Adrenal gland (tissue), 9 donors: ENCODE measurements at regions not wholly inside any gene's neighbourhood (a gene's known extent, or its start where the extent isn't known, plus 50 kb on each side); places are given as distances from the start of the nearest gene placed in this dataset.

Experiments
- DNase-seq, 7 donors: peaks; one replicate each; pipeline ENCODE4 v3.0.0-alpha.2; 2019 to 2020
- H3K27ac ChIP-seq, 5 donors: fragments of 200-600 bp; sonication (generic) in 4 of 5; 1 replicate in 3 of 5; 2 replicates in 2 of 5; pipeline versions ENCODE4 v1.5.1 to v1.8.0; 2016 to 2020; ENCODE audit warnings: mild to moderate bottlenecking in 1 of 5
- H3K27me3 ChIP-seq: fragments of 200-600 bp; 2 replicates; pipeline ENCODE4 v1.8.0; 2021
- H3K36me3 ChIP-seq, 2 donors: fragments of 200-600 bp; replicated peaks in 1 of 2; 1 replicate in 1 of 2; 2 replicates in 1 of 2; pipeline versions ENCODE4 v1.5.1 to v1.8.0; 2018 to 2022
- H3K4me1 ChIP-seq, 2 donors: fragments of 200-600 bp; replicated peaks in 1 of 2; 1 replicate in 1 of 2; 2 replicates in 1 of 2; pipeline versions ENCODE4 v1.5.1 to v1.8.0; 2018 to 2021
- H3K4me3 ChIP-seq, 4 donors: fragments of 200-600 bp; sonication (generic) in 3 of 4; one replicate each; pipeline ENCODE4 v1.5.1; 2016 to 2018
- H3K9me3 ChIP-seq, 3 donors: fragments of 200-600 bp; sonication (generic) in 1 of 3; replicated peaks in 1 of 3; 1 replicate in 2 of 3; 2 replicates in 1 of 3; pipeline versions ENCODE4 v1.5.1 to v1.8.0; 2016 to 2021
- POLR2A ChIP-seq, 2 donors: fragments of 450-650 bp; IDR thresholded peaks; one replicate each; pipeline ENCODE4 v1.6.1; 2017; ENCODE audit warnings: antibody characterized with exemption in 2 of 2, mild to moderate bottlenecking in 2 of 2, moderate library complexity in 1 of 2
- WGBS, 4 donors: extraction: QIAGEN DNeasy Blood & Tissue Kit in 2 of 4; methylation state at CpG; one replicate each; pipeline versions ENCODE4 v1.1.5 to v1.1.7; 2013 to 2017; 5-methylcytosine and 5-hydroxymethylcytosine counted together
- intact Hi-C, 2 donors: fragments of 100-400 bp; cut with DNase I; formaldehyde crosslinking; loops; one replicate each; pipeline versions ENCODE4 v1.14.1 to v1.15.0; 2022 to 2023
- TF ChIP-seq, protein P1 (sequence below), 6 experiments: fragments of 450-650 bp in 4 of 6; fragments of 200-600 bp in 2 of 6; sonication (generic) in 1 of 6; IDR thresholded peaks; 1 replicate in 5 of 6; 2 replicates in 1 of 6; pipeline versions ENCODE4 v1.5.1 to v1.8.0; 2016 to 2021; ENCODE audit warnings: antibody characterized with exemption in 6 of 6, mild to moderate bottlenecking in 2 of 6, moderate library complexity in 1 of 6
- donor health status: healthy with polysubstance abuse.
- donor health status: Bipolar disorder and iron deficiency.
- donor health status: DM: yes; HTN: yes; CAD: no.
- donor health status: DM: no; HTN: no; CAD: no.
- donor health status: DM: no; HTN: no; CAD: no.

DNA sequence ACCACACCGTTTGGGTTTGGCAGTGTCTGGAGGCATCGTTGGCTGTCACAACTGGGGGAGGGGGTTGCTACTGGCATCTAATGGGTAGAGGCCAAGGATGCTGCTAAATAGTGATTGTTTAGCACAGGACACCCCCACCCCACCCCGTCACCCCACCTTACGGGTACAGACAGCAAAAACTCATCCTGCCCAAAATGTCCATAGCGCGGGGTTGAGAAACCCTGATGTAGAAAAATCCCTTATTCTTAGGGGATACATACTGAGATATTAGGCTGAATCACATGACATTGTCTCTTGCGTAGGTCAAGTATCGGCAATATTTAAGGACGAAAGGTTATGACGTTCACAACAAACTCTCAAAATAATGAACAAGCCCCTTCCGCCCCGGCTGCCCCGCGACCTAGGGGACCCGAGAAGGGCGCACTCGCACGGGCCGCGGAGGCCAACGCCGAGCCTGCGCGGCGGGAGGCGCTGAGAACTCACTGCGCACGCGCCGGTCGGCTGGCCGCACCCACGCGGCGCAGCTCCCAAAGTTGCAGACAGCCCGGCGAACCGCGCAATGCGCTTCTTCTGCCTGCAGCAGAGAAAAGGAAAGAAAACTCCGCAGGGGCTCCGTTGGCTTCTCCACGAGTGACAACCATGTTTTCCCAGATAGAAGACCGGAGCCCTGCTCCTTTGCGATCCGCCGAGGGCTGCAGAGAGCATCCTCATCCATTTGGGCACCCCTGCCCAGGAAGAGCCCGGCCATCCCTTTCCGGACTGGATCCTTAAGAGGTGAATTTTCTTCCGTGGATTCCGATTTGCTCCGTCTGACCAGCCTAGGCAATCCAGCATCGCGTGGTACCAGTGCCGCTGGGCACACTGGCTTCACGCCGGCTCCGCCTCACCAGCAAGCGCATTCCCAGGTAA lies 136.8 kb upstream of the CCDC54 start:
- intact Hi-C loops = no loop called here
- DNase-seq = peak; percentile 75 to 84 (median 78)
- Histone ChIP-seq H3K4me3 (peak overlapping the region; percentile 20 to 79 (median 50)), H3K27ac (peak overlapping the region in 4 of 5 donors; percentile 48 to 87 (median 69)), H3K4me1 (peaks cover 11 to 39% of the 10 kb centered on the region in 2 donors), H3K36me3 (no peaks in the 10 kb centered on the region), H3K9me3 (no peaks in the 10 kb centered on the region), H3K27me3 (no peaks in the 10 kb centered on the region)
- TF ChIP-seq, protein P1, sequence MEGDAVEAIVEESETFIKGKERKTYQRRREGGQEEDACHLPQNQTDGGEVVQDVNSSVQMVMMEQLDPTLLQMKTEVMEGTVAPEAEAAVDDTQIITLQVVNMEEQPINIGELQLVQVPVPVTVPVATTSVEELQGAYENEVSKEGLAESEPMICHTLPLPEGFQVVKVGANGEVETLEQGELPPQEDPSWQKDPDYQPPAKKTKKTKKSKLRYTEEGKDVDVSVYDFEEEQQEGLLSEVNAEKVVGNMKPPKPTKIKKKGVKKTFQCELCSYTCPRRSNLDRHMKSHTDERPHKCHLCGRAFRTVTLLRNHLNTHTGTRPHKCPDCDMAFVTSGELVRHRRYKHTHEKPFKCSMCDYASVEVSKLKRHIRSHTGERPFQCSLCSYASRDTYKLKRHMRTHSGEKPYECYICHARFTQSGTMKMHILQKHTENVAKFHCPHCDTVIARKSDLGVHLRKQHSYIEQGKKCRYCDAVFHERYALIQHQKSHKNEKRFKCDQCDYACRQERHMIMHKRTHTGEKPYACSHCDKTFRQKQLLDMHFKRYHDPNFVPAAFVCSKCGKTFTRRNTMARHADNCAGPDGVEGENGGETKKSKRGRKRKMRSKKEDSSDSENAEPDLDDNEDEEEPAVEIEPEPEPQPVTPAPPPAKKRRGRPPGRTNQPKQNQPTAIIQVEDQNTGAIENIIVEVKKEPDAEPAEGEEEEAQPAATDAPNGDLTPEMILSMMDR (IDR thresholded peaks at IDR 0.05) = no peak
- peak; percentile 34 to 71 for TF ChIP-seq POLR2A (IDR thresholded peaks at IDR 0.05)
- WGBS, 4 donors = 0 to 1% (median 0%) methylated on average over 22 to 59 of the region's 59 CpGs

DNA sequence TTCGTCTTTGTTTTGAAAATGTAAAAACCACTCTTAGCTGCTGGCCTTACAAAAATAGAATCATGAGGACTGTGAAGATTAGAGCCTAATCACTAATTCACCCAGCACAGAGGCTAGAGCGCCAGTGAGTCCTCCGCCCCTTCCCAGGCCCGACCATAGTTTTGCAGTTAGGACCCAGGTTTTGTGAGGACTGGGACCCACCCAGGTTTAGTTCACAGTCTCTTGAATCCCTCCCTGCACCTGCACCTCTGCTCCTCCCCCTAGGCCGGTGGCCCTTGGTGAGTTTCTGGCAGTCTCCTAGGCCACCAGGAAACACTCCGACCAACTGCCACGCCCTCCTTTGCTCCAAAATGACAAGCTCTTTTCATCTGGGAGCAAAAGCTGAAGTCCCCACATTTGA lies 136.0 kb upstream of the CCDC54 start:
- no peak for TF ChIP-seq POLR2A (IDR thresholded peaks at IDR 0.05)
- TF ChIP-seq, protein P1 (IDR thresholded peaks at IDR 0.05) = no peak
- H3K27ac ChIP-seq = peak overlapping the region in 3 of 5 donors; percentile 48 to 87 (median 84)
- H3K9me3 ChIP-seq = no peaks in the 10 kb centered on the region
- peaks cover 8 to 37% of the 10 kb centered on the region in 2 donors for H3K4me1 ChIP-seq
- peak overlapping the region; percentile 20 to 79 (median 50) for H3K4me3 ChIP-seq
- 2 to 4% (median 3%) methylated on average over 7 of the region's 7 CpGs for WGBS, 4 donors
- intact Hi-C loops = no loop called here
- DNase-seq = peak; percentile 27 to 60 (median 35)
- peaks cover 0 to 5% of the 10 kb centered on the region in 2 donors for H3K36me3 ChIP-seq
- H3K27me3 ChIP-seq = no peaks in the 10 kb centered on the region

DNA sequence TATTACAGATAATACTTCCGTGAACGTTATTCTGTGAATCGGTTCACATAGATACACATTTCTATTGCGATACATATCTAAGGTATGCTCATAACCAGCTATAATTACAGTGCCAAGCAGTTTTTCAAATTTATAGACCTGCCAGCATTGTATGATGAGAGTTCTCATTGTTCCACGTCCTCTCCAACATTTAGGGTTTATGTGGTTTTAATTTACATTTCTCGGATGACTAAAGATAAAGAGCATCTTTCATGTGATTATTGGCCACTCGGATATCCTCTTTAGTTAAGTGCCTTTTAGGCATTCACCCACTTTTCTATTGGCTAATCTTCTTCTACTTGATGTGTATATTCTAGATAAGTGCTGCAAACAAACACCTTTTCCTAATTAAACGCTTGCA lies 134.7 kb upstream of the CCDC54 start:
- 82 to 90% (median 84%) methylated on average over 8 of the region's 8 CpGs for WGBS, 4 donors
- H3K4me1 ChIP-seq = peaks cover 0 to 28% of the 10 kb centered on the region in 2 donors
- H3K4me3 ChIP-seq = no peak overlapping the region
- intact Hi-C loops = no loop called here
- no peak for TF ChIP-seq POLR2A (IDR thresholded peaks at IDR 0.05)
- TF ChIP-seq, protein P1 (IDR thresholded peaks at IDR 0.05) = no peak
- no peaks in the 10 kb centered on the region for H3K9me3 ChIP-seq
- no peak for DNase-seq
- peaks cover 0 to 7% of the 10 kb centered on the region in 2 donors for H3K36me3 ChIP-seq
- H3K27me3 ChIP-seq = no peaks in the 10 kb centered on the region
- no peak overlapping the region for H3K27ac ChIP-seq

DNA sequence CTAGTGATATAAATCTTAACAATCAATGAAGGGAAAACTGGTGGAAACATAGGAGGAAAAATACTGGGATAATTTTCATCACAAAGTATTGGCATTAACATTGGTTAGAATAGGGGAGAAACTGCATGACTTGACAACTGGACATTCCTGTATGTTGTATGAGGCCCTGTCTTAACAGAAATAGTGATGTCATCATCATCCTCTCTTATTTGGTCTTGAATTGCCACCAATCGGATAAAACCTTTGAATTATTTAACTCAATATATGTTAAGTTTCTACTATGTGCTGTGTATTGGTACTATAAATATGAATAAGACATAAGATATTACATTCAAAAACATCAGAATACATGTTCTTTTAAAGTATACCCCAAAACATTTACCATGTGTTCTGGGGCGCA lies 130.1 kb upstream of the CCDC54 start:
- H3K27me3 ChIP-seq = no peaks in the 10 kb centered on the region
- intact Hi-C loops = no loop called here
- no peak for DNase-seq
- no peak overlapping the region for H3K27ac ChIP-seq
- H3K4me1 ChIP-seq = peaks cover 0 to 9% of the 10 kb centered on the region in 2 donors
- no peak overlapping the region for H3K4me3 ChIP-seq
- H3K9me3 ChIP-seq = no peaks in the 10 kb centered on the region
- WGBS, 4 donors = 94 to 100% (median 96%) methylated on average over 2 of the region's 2 CpGs
- peaks cover 0 to 7% of the 10 kb centered on the region in 2 donors for H3K36me3 ChIP-seq
- TF ChIP-seq, protein P1 (IDR thresholded peaks at IDR 0.05) = no peak
- TF ChIP-seq POLR2A (IDR thresholded peaks at IDR 0.05) = no peak
